ENCODE measurements at regions not wholly inside any gene's neighbourhood (a gene's known extent, or its start where the extent isn't known, plus 50 kb on each side); places are given as distances from the start of the nearest gene placed in this dataset.

DNA sequence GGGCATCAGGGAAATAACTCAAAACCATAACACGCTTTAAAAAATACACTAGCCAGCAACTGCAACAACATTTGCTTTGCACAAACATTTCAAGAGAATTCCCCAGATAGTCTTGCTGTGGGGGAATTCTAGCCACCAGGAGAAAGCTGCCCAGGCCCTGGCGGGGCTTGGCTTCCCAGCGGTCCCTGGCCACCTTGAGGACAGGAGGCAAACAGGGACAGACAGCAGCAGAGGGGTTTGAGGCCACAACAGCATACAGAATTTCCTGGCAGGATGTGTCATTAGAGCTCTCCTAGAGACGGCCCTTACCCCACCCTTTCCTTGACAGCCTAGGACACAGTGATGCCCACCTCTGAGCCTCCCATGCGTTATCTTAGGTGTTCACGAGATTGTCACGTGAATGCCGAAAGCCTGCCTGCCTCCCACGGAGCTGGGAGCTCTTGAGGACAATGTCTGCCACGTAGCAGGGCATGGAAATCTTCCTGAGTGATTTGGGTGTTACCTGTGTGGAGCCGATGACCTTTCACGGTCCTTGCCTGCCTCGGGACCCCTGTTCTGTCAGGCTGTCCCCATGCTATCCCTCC is 114.3 kb downstream of the RBFOX3 start:
- DNase-seq (no peak), ATAC-seq (no peak)
- no peaks in the 10 kb centered on the region for H3K36me3 Mint-ChIP-seq (ENCODE audit: low read depth)
- H3K27me3 Mint-ChIP-seq: peaks cover 6% of the 10 kb centered on the region
- no peaks in the 10 kb centered on the region for H3K9me3 ChIP-seq (ENCODE audit: control insufficient read depth, low read length, poor library complexity, severe bottlenecking)
- no peak overlapping the region for H3K27ac Mint-ChIP-seq
- H3K4me3 Mint-ChIP-seq: no peak overlapping the region
- no peaks in the 10 kb centered on the region for H3K4me1 Mint-ChIP-seq

DNA sequence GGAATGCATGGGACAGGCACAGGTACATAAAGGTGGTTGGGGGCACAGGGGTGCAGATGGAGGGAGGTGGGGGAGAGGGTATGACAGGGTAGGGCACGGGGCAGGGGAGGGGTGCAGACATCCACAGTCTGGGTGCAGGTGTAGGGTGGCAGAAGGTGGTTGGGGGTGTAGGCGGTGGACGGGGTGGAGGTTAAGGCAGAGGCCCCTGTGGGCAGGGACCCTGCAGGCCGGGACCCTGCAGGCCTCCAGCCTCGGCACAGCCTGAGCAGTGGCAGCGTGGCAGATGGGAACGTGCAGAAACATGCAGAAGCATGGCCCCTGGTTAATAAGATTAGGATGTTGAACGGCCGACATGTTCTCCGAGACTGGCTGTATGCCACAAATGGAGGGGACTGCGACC is 115.2 kb downstream of the RBFOX3 start:
- no peaks in the 10 kb centered on the region for H3K36me3 Mint-ChIP-seq (ENCODE audit: low read depth)
- no peaks in the 10 kb centered on the region for H3K4me1 Mint-ChIP-seq
- H3K9me3 ChIP-seq (ENCODE audit: control insufficient read depth, low read length, poor library complexity, severe bottlenecking): no peaks in the 10 kb centered on the region
- no peak for ATAC-seq
- no peak for DNase-seq
- H3K27me3 Mint-ChIP-seq: peaks cover 11% of the 10 kb centered on the region
- H3K4me3 Mint-ChIP-seq: no peak overlapping the region
- H3K27ac Mint-ChIP-seq: no peak overlapping the region

DNA sequence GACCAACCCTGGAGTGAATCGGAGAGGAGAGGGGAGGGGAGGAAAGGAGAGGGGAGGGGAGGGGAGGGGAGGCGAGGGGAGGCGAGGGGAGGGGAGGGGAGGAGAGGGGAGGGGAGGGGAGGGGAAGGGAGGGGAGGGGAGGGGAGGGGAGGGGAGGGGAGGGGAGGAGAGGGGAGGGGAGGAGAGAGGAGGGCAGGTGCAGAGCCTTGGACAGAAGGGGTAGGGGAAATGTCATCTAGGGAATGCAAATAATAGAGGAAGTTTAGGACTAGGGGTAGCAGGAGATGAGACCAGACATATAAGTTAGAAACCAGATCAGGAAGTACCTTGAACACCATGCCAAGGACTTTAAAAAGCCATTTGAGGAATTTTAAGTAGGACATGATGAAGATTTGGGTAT is 119.8 kb downstream of the RBFOX3 start:
- ATAC-seq (no peak), DNase-seq (no peak)
- no peaks in the 10 kb centered on the region for H3K4me1 Mint-ChIP-seq
- H3K27me3 Mint-ChIP-seq: peaks cover 40% of the 10 kb centered on the region
- peaks cover 2% of the 10 kb centered on the region for H3K36me3 Mint-ChIP-seq (ENCODE audit: low read depth)
- no peak overlapping the region for H3K27ac Mint-ChIP-seq
- H3K9me3 ChIP-seq (ENCODE audit: control insufficient read depth, low read length, poor library complexity, severe bottlenecking): no peaks in the 10 kb centered on the region
- H3K4me3 Mint-ChIP-seq: no peak overlapping the region

DNA sequence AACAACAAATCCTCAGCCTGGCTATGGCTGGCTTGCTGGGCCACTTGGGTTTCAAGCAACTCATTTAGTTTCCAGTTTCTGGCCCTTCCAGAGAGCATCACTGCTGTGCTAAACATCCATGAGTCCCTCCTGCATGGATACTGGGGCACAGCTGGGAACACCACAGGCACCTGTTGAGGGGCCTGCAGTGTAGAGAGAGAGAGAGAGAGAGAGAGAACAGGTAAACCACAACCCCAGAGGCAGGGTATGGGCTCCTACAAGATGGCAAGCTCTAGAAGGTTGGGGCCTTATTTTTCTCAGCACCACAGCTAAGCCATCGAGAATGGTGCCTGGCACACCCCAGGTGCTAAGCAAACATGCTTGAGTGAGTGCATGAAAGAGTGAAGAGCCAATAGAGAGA is 120.3 kb downstream of the RBFOX3 start:
- Mint-ChIP-seq H3K4me1 (no peaks in the 10 kb centered on the region), H3K4me3 (no peak overlapping the region)

DNA sequence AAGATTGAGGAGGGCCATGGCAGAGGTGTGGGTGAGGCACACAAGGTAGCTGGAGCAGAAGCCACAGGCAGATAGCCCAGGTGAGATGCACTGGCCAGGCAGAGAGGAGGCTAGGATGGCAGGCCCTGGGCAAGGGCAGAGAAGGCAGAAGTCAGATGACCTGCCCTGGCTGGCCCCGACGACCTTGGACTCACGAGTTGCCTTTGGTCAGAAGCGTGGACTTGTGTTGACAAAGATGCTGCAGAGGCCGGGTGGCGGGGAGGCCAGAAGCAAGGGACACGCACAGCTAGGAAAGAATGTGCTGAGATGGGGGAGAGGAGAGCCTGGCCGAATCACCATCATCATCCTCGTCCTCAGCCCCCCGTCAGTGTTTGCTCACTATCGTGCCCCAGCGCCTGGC is 123.7 kb downstream of the RBFOX3 start:
- Mint-ChIP-seq H3K4me3 (no peak overlapping the region), H3K36me3 (ENCODE audit: low read depth) (peaks cover 5% of the 10 kb centered on the region), H3K4me1 (no peaks in the 10 kb centered on the region), H3K27me3 (peaks cover 69% of the 10 kb centered on the region), H3K27ac (no peak overlapping the region)
- no peak for DNase-seq
- ATAC-seq: no peak
- H3K9me3 ChIP-seq (ENCODE audit: control insufficient read depth, low read length, poor library complexity, severe bottlenecking): no peaks in the 10 kb centered on the region

More for the DNA sequence above, 120.3 kb downstream of the RBFOX3 start:
- peaks cover 2% of the 10 kb centered on the region for H3K36me3 Mint-ChIP-seq (ENCODE audit: low read depth)
- H3K27ac Mint-ChIP-seq: no peak overlapping the region
- no peak for DNase-seq
- H3K27me3 Mint-ChIP-seq: peaks cover 45% of the 10 kb centered on the region
- ATAC-seq: no peak
- no peaks in the 10 kb centered on the region for H3K9me3 ChIP-seq (ENCODE audit: control insufficient read depth, low read length, poor library complexity, severe bottlenecking)

GRCh38 chr17:79485991-79486390 is 124.9 kb downstream of the RBFOX3 start:
- H3K36me3 Mint-ChIP-seq (ENCODE audit: low read depth): peaks cover 5% of the 10 kb centered on the region
- H3K4me3 Mint-ChIP-seq: no peak overlapping the region
- no peak for ATAC-seq
- no peaks in the 10 kb centered on the region for H3K4me1 Mint-ChIP-seq
- no peaks in the 10 kb centered on the region for H3K9me3 ChIP-seq (ENCODE audit: control insufficient read depth, low read length, poor library complexity, severe bottlenecking)
- no peak overlapping the region for H3K27ac Mint-ChIP-seq
- no peak for DNase-seq
- H3K27me3 Mint-ChIP-seq: peaks cover 70% of the 10 kb centered on the region

DNA sequence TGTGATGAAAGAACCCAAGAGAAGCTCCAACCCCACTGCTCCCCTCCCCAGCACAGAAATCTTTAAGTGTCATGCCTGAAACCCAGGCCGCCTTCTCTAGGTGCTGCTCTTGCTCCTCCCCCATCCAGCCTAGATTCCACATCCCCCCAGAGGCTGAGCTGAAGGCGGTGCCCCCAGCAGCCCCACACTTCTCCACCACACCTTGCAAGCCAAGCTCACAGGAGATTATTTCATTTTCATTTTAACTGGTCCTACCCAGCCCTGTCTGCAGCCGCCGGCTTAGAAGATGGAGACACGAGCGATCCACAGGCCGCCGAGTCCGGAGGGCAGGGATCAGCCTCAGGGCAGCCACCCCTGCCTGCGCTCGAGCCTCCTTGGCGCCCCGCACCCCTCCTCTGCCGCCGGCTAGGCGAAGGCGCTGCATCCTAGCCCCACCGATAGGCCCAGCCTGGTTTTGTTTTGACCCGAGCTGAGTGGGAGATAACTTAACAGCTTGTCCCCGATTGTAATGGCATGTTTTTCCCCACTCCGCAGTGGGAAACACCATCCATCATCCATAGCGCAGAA is 125.3 kb downstream of the RBFOX3 start:
- Mint-ChIP-seq H3K27me3 (peaks cover 72% of the 10 kb centered on the region), H3K4me1 (peaks cover 3% of the 10 kb centered on the region), H3K36me3 (ENCODE audit: low read depth) (peaks cover 5% of the 10 kb centered on the region), H3K4me3 (no peak overlapping the region), H3K27ac (no peak overlapping the region)
- no peak for ATAC-seq
- H3K9me3 ChIP-seq (ENCODE audit: control insufficient read depth, low read length, poor library complexity, severe bottlenecking): no peaks in the 10 kb centered on the region
- no peak for DNase-seq

- H3K9me3 ChIP-seq (ENCODE audit: control insufficient read depth, low read length, poor library complexity, severe bottlenecking): no peaks in the 10 kb centered on the region
- ATAC-seq (no peak), DNase-seq (no peak)
- Mint-ChIP-seq H3K4me3 (no peak overlapping the region), H3K27ac (no peak overlapping the region), H3K27me3 (peaks cover 68% of the 10 kb centered on the region), H3K36me3 (ENCODE audit: low read depth) (peaks cover 5% of the 10 kb centered on the region), H3K4me1 (peaks cover 4% of the 10 kb centered on the region)
These were observed 126.0 kb downstream of the RBFOX3 start for GRCh38 chr17:79484600-79485418.

- DNase-seq: no peak
- ATAC-seq: no peak
- no peak overlapping the region for H3K27ac Mint-ChIP-seq
- H3K4me1 Mint-ChIP-seq: peaks cover 4% of the 10 kb centered on the region
- peaks cover 3% of the 10 kb centered on the region for H3K36me3 Mint-ChIP-seq (ENCODE audit: low read depth)
- H3K9me3 ChIP-seq (ENCODE audit: control insufficient read depth, low read length, poor library complexity, severe bottlenecking): no peaks in the 10 kb centered on the region
- H3K4me3 Mint-ChIP-seq: no peak overlapping the region
- H3K27me3 Mint-ChIP-seq: peaks cover 71% of the 10 kb centered on the region
These were observed 127.0 kb downstream of the RBFOX3 start for GRCh38 chr17:79483842-79484241.

- Mint-ChIP-seq H3K36me3 (ENCODE audit: low read depth) (peaks cover 3% of the 10 kb centered on the region), H3K4me3 (no peak overlapping the region), H3K27me3 (peaks cover 75% of the 10 kb centered on the region), H3K27ac (no peak overlapping the region), H3K4me1 (peaks cover 4% of the 10 kb centered on the region)
- ATAC-seq (no peak), DNase-seq (no peak)
- H3K9me3 ChIP-seq (ENCODE audit: control insufficient read depth, low read length, poor library complexity, severe bottlenecking): no peaks in the 10 kb centered on the region
These were observed 127.9 kb downstream of the RBFOX3 start for GRCh38 chr17:79482727-79483521.

DNA sequence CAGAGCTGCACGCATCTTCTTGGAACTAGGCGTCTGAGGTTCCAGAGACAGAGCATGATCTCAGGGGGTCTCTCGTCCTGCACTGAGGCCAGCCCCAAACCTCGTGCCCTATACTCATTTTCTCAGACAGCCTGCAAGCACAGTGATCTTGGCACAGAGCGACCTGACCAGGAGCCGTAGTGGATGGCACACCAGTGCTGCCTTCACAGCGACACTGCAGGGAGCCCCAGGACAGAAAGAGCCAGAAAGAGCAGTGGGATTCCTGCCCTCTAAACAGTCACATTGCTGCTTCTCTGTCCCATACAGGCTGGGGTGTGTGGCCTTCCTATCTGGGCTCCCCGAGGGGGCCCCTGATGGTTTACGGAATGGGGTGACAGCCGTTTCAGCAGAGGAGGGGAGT is 131.0 kb downstream of the RBFOX3 start:
- H3K4me3 Mint-ChIP-seq: no peak overlapping the region
- H3K4me1 Mint-ChIP-seq: peaks cover 4% of the 10 kb centered on the region
- no peaks in the 10 kb centered on the region for H3K9me3 ChIP-seq (ENCODE audit: control insufficient read depth, low read length, poor library complexity, severe bottlenecking)
- ATAC-seq (no peak), DNase-seq (no peak)
- peaks cover 69% of the 10 kb centered on the region for H3K27me3 Mint-ChIP-seq
- H3K27ac Mint-ChIP-seq: no peak overlapping the region
- no peaks in the 10 kb centered on the region for H3K36me3 Mint-ChIP-seq (ENCODE audit: low read depth)

- ATAC-seq: no peak
- no peaks in the 10 kb centered on the region for H3K36me3 Mint-ChIP-seq (ENCODE audit: low read depth)
- H3K4me3 Mint-ChIP-seq: no peak overlapping the region
- H3K27ac Mint-ChIP-seq: no peak overlapping the region
- H3K27me3 Mint-ChIP-seq: peaks cover 73% of the 10 kb centered on the region
- no peak for DNase-seq
- H3K9me3 ChIP-seq (ENCODE audit: control insufficient read depth, low read length, poor library complexity, severe bottlenecking): no peaks in the 10 kb centered on the region
- H3K4me1 Mint-ChIP-seq: peaks cover 6% of the 10 kb centered on the region
These were observed 132.0 kb downstream of the RBFOX3 start for GRCh38 chr17:79478841-79479240.

GRCh38 chr17:79478051-79478461 is 132.8 kb downstream of the RBFOX3 start:
- Mint-ChIP-seq H3K27ac (no peak overlapping the region), H3K27me3 (peaks cover 73% of the 10 kb centered on the region), H3K4me3 (no peak overlapping the region), H3K36me3 (ENCODE audit: low read depth) (no peaks in the 10 kb centered on the region), H3K4me1 (peaks cover 8% of the 10 kb centered on the region)
- ATAC-seq: no peak
- DNase-seq: no peak
- no peaks in the 10 kb centered on the region for H3K9me3 ChIP-seq (ENCODE audit: control insufficient read depth, low read length, poor library complexity, severe bottlenecking)

Measured in T-helper 17 cell (primary cell).